ENCODE measurements at regions not wholly inside any gene's neighbourhood (a gene's known extent, or its start where the extent isn't known, plus 50 kb on each side); places are given as distances from the start of the nearest gene placed in this dataset.

GRCh38 chr12:115323223-115323905 lies 639.4 kb upstream of the TBX3 start:
- H2AFZ ChIP-seq (ENCODE audit: low read depth, low read length, poor library complexity, severe bottlenecking) = no peak overlapping the region
- ChIA-PET POLR2A (interaction anchor here (1.7 kb wide), 1 partner anchor 9 kb away, joined by 3 read pairs; no protein-coding TSS in a partner anchor), CTCF (no interaction called here), RAD21 (ENCODE audit: low non-redundant PET in 1 of 2, low total read pairs in 2 of 2, uncharacterized antibody in 2 of 2, unreplicated experiment in 2 of 2) (no interaction called here)
- no peaks in the 10 kb centered on the region for H3K27me3 ChIP-seq (ENCODE audit: insufficient read depth, low read length)
- no TSS peak for BruUV-seq (replicated peaks)
- no peaks in the 10 kb centered on the region for H3K9me2 ChIP-seq (ENCODE audit: insufficient read depth)
- no peak overlapping the region for H3K27ac ChIP-seq (ENCODE audit: low read depth, low read length)
- H3K4me2 ChIP-seq (ENCODE audit: low read length) = no peak overlapping the region
- peaks cover 0 to 4% of the 10 kb centered on the region in 2 experiments; a peak in 1 of 4 replicates for H3K4me1 ChIP-seq (ENCODE audit: control insufficient read depth in 1 of 2, insufficient read depth in 2 of 2, low read length in 2 of 2)
- no peaks in the 10 kb centered on the region for H3K9me3 ChIP-seq (ENCODE audit: control insufficient read depth in 1 of 2, insufficient read depth in 1 of 2, low read depth in 1 of 2, low read length in 2 of 2)
- H3K4me3 ChIP-seq (replicated peaks in 1 of 2; ENCODE audit: low read depth in 1 of 2, low read length in 2 of 2) = no peak overlapping the region
- DNase-seq (ENCODE audit: low read depth, low spot score) (no peak), ATAC-seq (no peak)
- no peaks in the 10 kb centered on the region for H3K79me2 ChIP-seq (ENCODE audit: insufficient read depth, low read length)
- no peaks in the 10 kb centered on the region for H3K36me3 ChIP-seq (ENCODE audit: control insufficient read depth in 1 of 2, insufficient read depth in 2 of 2, low read length in 2 of 2)
- no peaks in the 10 kb centered on the region for H4K20me1 ChIP-seq (ENCODE audit: insufficient read depth)
- TF ChIP-seq ELF1 (IDR thresholded peaks at IDR 0.05; ENCODE audit: borderline replicate concordance, low read depth) (no peak), MAX (IDR thresholded peaks at IDR 0.05) (no peak)
- intact Hi-C loops (cut with micrococcal nuclease) = no loop called here
- no peak overlapping the region for H3K9ac ChIP-seq (ENCODE audit: low read length)

GRCh38 chr12:115322275-115322674 lies 638.3 kb upstream of the TBX3 start:
- Histone ChIP-seq H3K4me2 (ENCODE audit: low read length) (no peak overlapping the region), H3K79me2 (ENCODE audit: insufficient read depth, low read length) (no peaks in the 10 kb centered on the region), H3K4me1 (ENCODE audit: control insufficient read depth in 1 of 2, insufficient read depth in 2 of 2, low read length in 2 of 2) (peaks cover 0 to 4% of the 10 kb centered on the region in 2 experiments; a peak in 1 of 4 replicates), H3K27ac (ENCODE audit: low read depth, low read length) (no peak overlapping the region), H3K9me2 (ENCODE audit: insufficient read depth) (no peaks in the 10 kb centered on the region), H3K9me3 (ENCODE audit: control insufficient read depth in 1 of 2, insufficient read depth in 1 of 2, low read depth in 1 of 2, low read length in 2 of 2) (no peaks in the 10 kb centered on the region), H3K9ac (ENCODE audit: low read length) (no peak overlapping the region), H2AFZ (ENCODE audit: low read depth, low read length, poor library complexity, severe bottlenecking) (no peak overlapping the region), H4K20me1 (ENCODE audit: insufficient read depth) (no peaks in the 10 kb centered on the region), H3K4me3 (replicated peaks in 1 of 2; ENCODE audit: low read depth in 1 of 2, low read length in 2 of 2) (no peak overlapping the region), H3K36me3 (ENCODE audit: control insufficient read depth in 1 of 2, insufficient read depth in 2 of 2, low read length in 2 of 2) (no peaks in the 10 kb centered on the region), H3K27me3 (ENCODE audit: insufficient read depth, low read length) (no peaks in the 10 kb centered on the region; the same call in 1 of the 2 replicates)
- intact Hi-C loops (cut with micrococcal nuclease) = no loop called here
- BruUV-seq (replicated peaks) = no TSS peak
- ChIA-PET RAD21 (ENCODE audit: low non-redundant PET in 1 of 2, low total read pairs in 2 of 2, uncharacterized antibody in 2 of 2, unreplicated experiment in 2 of 2) (no interaction called here), POLR2A (no interaction called here), CTCF (no interaction called here)
- DNase-seq (ENCODE audit: low read depth, low spot score) = no peak
- TF ChIP-seq ATF3 (IDR thresholded peaks at IDR 0.05) (no peak), CBX3 (IDR thresholded peaks at IDR 0.05; ENCODE audit: low read depth) (no peak), ZBTB33 (IDR thresholded peaks at IDR 0.05; ENCODE audit: extremely low read depth, insufficient replicate concordance, low read length) (no peak), FOSL1 (IDR thresholded peaks at IDR 0.05; ENCODE audit: low read depth) (no peak), POLR2AphosphoS5 (IDR thresholded peaks at IDR 0.05; ENCODE audit: low read depth, low read length) (no peak), EZH2 (IDR thresholded peaks at IDR 0.05) (no peak), REST (IDR thresholded peaks at IDR 0.05; ENCODE audit: low read depth) (no peak), CTCF (IDR thresholded peaks at IDR 0.05 in 2 of 3, conservative IDR thresholded peaks at IDR 0.05 in 1 of 3; ENCODE audit: borderline replicate concordance in 1 of 3, insufficient read depth in 1 of 3, low read depth in 2 of 3, low read length in 2 of 3) (no peak), POLR2A (IDR thresholded peaks at IDR 0.05; ENCODE audit: borderline replicate concordance, extremely low read depth, insufficient read depth, insufficient read length) (no peak)
- ATAC-seq = no peak

All from HCT116 (cell line).